ENCODE measurements at regions not wholly inside any gene's neighbourhood (a gene's known extent, or its start where the extent isn't known, plus 50 kb on each side); places are given as distances from the start of the nearest gene placed in this dataset.

- H3K9me3 ChIP-seq (ENCODE audit: insufficient read depth in 2 of 2, low read depth in 1 of 2, low read length in 1 of 2): no peaks in the 10 kb centered on the region
- DNase-seq (ENCODE audit: low read depth in 1 of 2, low spot score in 2 of 2) (no peak), FAIRE-seq (no peak)
- H2BK5ac ChIP-seq (ENCODE audit: low read depth, low read length): no peak overlapping the region
- no peak overlapping the region for H4K91ac ChIP-seq (replicated peaks; ENCODE audit: insufficient read length, low read length)
- H4K20me1 ChIP-seq (replicated peaks in 1 of 2; ENCODE audit: control insufficient read depth in 1 of 2, insufficient read depth in 2 of 2, low read length in 2 of 2): no peaks in the 10 kb centered on the region
- no peak overlapping the region for H3K9ac ChIP-seq (replicated peaks in 1 of 4; ENCODE audit: extremely low read depth in 1 of 4, low read depth in 3 of 4, low read length in 3 of 4)
- CTCF ChIA-PET (ENCODE audit: partially characterized antibody): interaction anchor here (0.6 to 2.1 kb wide), 4 partner anchors 13 to 117 kb away, joined by 3 to 6 read pairs (median 3); no protein-coding TSS in a partner anchor
- no peak overlapping the region for H3K18ac ChIP-seq (ENCODE audit: extremely low read depth, low read length)
- H3K79me1 ChIP-seq (ENCODE audit: low read depth, low read length): no peaks in the 10 kb centered on the region
- POLR2A ChIA-PET (ENCODE audit: partially characterized antibody): no interaction called here
- TF ChIP-seq USF2 (IDR thresholded peaks at IDR 0.05; ENCODE audit: low read length): no peak
- TF ChIP-seq SIN3A (conservative IDR thresholded peaks at IDR 0.05 in 1 of 2, IDR thresholded peaks at IDR 0.05 in 1 of 2; ENCODE audit: low read depth in 1 of 2, low read length in 2 of 2): no peak
- no peak for TF ChIP-seq BACH1 (IDR thresholded peaks at IDR 0.05; ENCODE audit: low read length)
- no peak for TF ChIP-seq JUN (IDR thresholded peaks at IDR 0.05; ENCODE audit: low read depth, low read length)
- TF ChIP-seq RXRA (IDR thresholded peaks at IDR 0.05; ENCODE audit: insufficient read depth, low read depth, low read length): no peak
- no peak for TF ChIP-seq HDAC2 (IDR thresholded peaks at IDR 0.05; ENCODE audit: borderline replicate concordance in 1 of 2, low read depth in 2 of 2, low read length in 2 of 2)
- TF ChIP-seq YY1 (IDR thresholded peaks at IDR 0.05; ENCODE audit: low read depth, low read length): no peak
- TF ChIP-seq E2F6 (IDR thresholded peaks at IDR 0.05): no peak
- no peak for TF ChIP-seq CTBP2 (IDR thresholded peaks at IDR 0.05; ENCODE audit: borderline replicate concordance, insufficient read depth, insufficient read length, low read length)
- H4K8ac ChIP-seq (ENCODE audit: extremely low read depth, insufficient read depth, low read length): no peak overlapping the region
- no peak overlapping the region for H3K27ac ChIP-seq (ENCODE audit: low read depth, low read length)
- H3K56ac ChIP-seq (replicated peaks; ENCODE audit: insufficient read length, low read depth, low read length): no peak overlapping the region
- H3K4ac ChIP-seq (replicated peaks; ENCODE audit: insufficient read length, low read depth, low read length): no peak overlapping the region
- no peak overlapping the region for H2BK12ac ChIP-seq (ENCODE audit: low read depth, low read length)
- no peak overlapping the region for H2BK120ac ChIP-seq (replicated peaks; ENCODE audit: low read depth, low read length)
- 82% methylated on average over 5 of the region's 5 CpGs; no CpG with 5 or more reads in 1 of the 2 experiments for WGBS, 2 experiments (ENCODE audit: extremely low coverage in 1 of 2, insufficient coverage in 1 of 2, insufficient read length in 1 of 2, insufficient replicate concordance in 2 of 2, low coverage in 1 of 2, low lambda C conversion rate in 2 of 2, missing lambda C conversion rate in 1 of 2)
- H3K79me2 ChIP-seq (ENCODE audit: control insufficient read depth in 1 of 2, insufficient read depth in 2 of 2, low read length in 2 of 2): no peaks in the 10 kb centered on the region
- H2AK5ac ChIP-seq (ENCODE audit: low read depth, low read length): no peak overlapping the region
- H2BK20ac ChIP-seq (ENCODE audit: low read length): no peak overlapping the region
- no peak overlapping the region for H3K4me3 ChIP-seq (ENCODE audit: extremely low read depth in 1 of 4, insufficient read depth in 2 of 4, low read depth in 3 of 4, low read length in 4 of 4)
- H3K4me1 ChIP-seq (replicated peaks in 1 of 4; ENCODE audit: control insufficient read depth in 3 of 4, insufficient read depth in 4 of 4, low read length in 3 of 4): no peaks in the 10 kb centered on the region
- H2BK15ac ChIP-seq (ENCODE audit: low read length): no peak overlapping the region
- no peak overlapping the region for H4K5ac ChIP-seq (ENCODE audit: insufficient read length, low read depth, low read length)
- no peaks in the 10 kb centered on the region for H3K36me3 ChIP-seq (ENCODE audit: control insufficient read depth in 2 of 4, insufficient read depth in 4 of 4, low read length in 3 of 4)
- H2AFZ ChIP-seq (ENCODE audit: low read length): peak overlapping the region; percentile 34; the same call in 1 of the 2 replicates
- no peak overlapping the region for H3K4me2 ChIP-seq (ENCODE audit: insufficient read depth in 1 of 2, low read depth in 2 of 2, low read length in 2 of 2)
- H3K23ac ChIP-seq (ENCODE audit: insufficient read length): no peak overlapping the region
- no peaks in the 10 kb centered on the region for H3K27me3 ChIP-seq (replicated peaks in 1 of 4; ENCODE audit: control insufficient read depth in 3 of 4, extremely low read depth in 1 of 4, insufficient read depth in 3 of 4, low read length in 3 of 4)
- no peak overlapping the region for H3K14ac ChIP-seq (ENCODE audit: insufficient read length)
- no peaks in the 10 kb centered on the region; the same call in 1 of the 2 replicates for H3K23me2 ChIP-seq (ENCODE audit: low read depth, low read length)
Observed at GRCh38 chr2:195475336-195475735, 181.7 kb upstream of the SLC39A10 start.
